Skin epidermis (tissue), 12 donors: ENCODE measurements at regions not wholly inside any gene's neighbourhood (a gene's known extent, or its start where the extent isn't known, plus 50 kb on each side); places are given as distances from the start of the nearest gene placed in this dataset.
"Not testable (repeated sequence)": the region's sequence is repeated elsewhere in the genome, so short reads cannot be mapped to it uniquely, and the experiment has no call there.

Source experiments
- H3K27ac ChIP-seq, 21 experiments: fragments of 200-600 bp; sonication (generic) in 11 of 21; one replicate each; pipeline ENCODE4 v1.5.0; 2020; ENCODE audit warnings: mild to moderate bottlenecking in 3 of 21, inconsistent platforms in 2 of 21, moderate library complexity in 2 of 21
- H3K4me3 ChIP-seq, 7 experiments: fragments of 200-600 bp; sonication (generic) in 2 of 7; one replicate each; pipeline ENCODE4 v1.5.0; 2020; ENCODE audit warnings: inconsistent platforms in 2 of 7, mild to moderate bottlenecking in 2 of 7, moderate library complexity in 1 of 7

DNA sequence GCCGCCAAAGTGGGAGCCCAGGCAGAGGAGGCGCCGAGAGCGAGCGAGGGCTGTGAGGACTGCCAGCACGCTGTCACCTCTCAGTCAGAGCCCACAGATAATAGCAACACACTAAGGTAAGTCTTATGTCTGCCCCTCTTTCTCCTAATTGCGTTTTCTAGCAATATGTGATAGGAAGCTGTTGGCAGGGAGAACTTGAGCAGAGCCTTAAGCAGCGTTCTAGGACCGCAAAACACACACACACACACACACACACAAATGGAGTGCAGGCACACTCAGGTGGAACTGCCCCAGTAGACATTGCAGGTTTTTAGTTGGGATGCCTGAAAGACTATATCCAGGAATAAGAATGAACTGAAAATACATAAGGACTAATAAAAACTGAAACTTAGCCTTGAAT is 1188.5 kb downstream of the NXPH1 start:
- Histone ChIP-seq H3K4me3 (no peak overlapping the region), H3K27ac (no peak overlapping the region)

DNA sequence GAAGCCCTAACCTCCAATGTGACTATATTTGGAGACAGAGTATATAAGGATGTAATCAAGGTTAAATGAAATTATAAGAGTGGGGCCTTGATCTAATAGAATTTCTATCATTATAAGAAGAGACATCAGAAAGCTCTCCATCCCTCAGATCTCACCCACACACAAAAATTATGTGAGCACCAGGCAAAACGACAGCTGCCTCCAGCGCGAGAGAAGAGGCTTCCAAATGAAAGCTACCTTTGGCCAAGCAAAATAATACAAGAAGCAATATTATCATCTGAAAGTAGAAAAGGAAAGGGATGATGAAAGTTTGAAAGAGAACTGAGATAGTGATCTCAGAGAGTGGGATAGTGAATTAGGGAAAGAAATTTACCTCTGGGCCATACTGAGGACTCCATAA is 1192.5 kb downstream of the NXPH1 start:
- Histone ChIP-seq H3K27ac (no peak overlapping the region), H3K4me3 (no peak overlapping the region)

DNA sequence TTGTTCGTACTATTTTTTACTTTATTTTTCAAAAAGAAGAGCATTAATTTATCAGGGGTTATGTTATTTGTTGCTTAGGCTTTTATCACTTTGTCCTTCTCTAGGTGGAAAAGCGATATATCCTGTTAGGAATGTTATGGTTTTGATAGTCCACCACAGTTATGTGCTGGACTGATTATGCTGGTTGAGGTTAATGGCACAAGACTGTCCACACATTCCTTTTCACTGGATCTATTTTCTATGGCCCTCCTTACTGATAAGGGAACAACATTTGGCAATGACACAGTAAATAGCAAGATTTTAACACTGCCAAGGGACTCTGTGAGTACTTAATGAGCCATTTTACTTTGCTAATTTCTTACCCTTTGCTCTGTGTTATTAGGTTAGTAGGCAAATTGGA is 1212.3 kb downstream of the NXPH1 start:
- Histone ChIP-seq H3K4me3 (no peak overlapping the region), H3K27ac (no peak overlapping the region)

- Histone ChIP-seq H3K4me3 (no peak overlapping the region), H3K27ac (no peak overlapping the region)
Observed at GRCh38 chr7:9657257-9657656, 1223.8 kb downstream of the NXPH1 start.

GRCh38 chr7:9671979-9672917 is 1238.8 kb downstream of the NXPH1 start:
- Histone ChIP-seq H3K27ac (no peak overlapping the region), H3K4me3 (no peak overlapping the region)

DNA sequence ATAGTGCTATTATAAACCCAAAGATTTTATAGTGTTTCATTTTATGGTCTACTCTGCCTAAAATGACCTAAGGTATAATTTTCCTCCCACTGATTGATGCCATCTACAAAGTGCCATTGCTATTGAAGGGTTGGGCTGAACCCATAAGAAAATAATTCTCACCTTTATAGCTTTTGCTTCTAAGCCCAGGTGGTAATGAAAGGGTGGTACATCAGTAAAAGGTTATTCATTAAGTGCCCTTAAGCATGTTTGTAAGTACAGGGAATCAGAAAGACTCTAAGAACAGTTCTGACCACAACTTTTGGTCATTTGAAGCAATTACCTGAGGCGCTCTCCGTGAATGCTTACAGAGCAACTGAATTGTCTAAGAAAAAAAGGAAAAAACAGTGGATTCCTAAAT is 1247.3 kb downstream of the NXPH1 start:
- H3K27ac ChIP-seq, result no peak overlapping the region

GRCh38 chr7:9681284-9681683 is 1247.9 kb downstream of the NXPH1 start:
- H3K27ac ChIP-seq, result no peak overlapping the region
- no peak overlapping the region for H3K4me3 ChIP-seq

More for the DNA sequence above, 1247.3 kb downstream of the NXPH1 start:
- no peak overlapping the region for H3K4me3 ChIP-seq

GRCh38 chr7:9691286-9691685 is 1257.9 kb downstream of the NXPH1 start:
- no peak overlapping the region for H3K27ac ChIP-seq
- H3K4me3 ChIP-seq, result no peak overlapping the region

GRCh38 chr7:9698375-9698774 is 1265.0 kb downstream of the NXPH1 start:
- Histone ChIP-seq H3K27ac (no peak overlapping the region), H3K4me3 (no peak overlapping the region)

- no peak overlapping the region for H3K4me3 ChIP-seq
- no peak overlapping the region for H3K27ac ChIP-seq
Observed at GRCh38 chr7:9709216-9709615, 1264.5 kb upstream of the PHF14 start.

DNA sequence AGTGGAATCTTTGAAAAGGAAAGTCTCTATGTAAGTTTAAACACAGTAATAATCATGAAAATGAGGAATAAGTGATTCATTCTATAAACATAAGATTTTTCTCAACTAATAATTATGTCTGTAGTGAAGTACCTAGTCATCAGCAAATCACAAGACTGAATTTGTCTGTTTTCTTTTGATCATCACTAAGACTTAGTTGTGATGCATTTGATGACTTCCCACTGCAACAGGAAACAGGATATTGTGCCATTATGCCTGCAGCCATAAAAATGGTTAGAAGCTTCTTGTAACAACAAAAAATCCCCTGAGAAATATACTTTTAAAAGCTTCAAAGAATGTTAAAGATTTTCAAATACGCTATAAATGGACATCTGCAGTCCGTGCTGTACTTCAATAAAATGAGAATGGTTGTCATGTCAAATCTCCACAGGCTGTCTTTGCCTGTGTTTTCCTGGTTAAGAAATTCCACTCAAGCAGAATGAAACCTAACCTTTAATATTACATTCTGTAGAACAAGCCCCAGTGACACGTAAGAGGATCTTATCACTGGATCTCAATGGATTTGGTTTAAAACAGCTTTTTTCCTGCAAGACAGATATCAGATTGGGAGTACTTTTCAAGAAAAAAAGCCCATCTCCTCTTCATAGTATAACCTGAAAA is 1262.3 kb upstream of the PHF14 start:
- Histone ChIP-seq H3K27ac (no peak overlapping the region), H3K4me3 (no peak overlapping the region)

DNA sequence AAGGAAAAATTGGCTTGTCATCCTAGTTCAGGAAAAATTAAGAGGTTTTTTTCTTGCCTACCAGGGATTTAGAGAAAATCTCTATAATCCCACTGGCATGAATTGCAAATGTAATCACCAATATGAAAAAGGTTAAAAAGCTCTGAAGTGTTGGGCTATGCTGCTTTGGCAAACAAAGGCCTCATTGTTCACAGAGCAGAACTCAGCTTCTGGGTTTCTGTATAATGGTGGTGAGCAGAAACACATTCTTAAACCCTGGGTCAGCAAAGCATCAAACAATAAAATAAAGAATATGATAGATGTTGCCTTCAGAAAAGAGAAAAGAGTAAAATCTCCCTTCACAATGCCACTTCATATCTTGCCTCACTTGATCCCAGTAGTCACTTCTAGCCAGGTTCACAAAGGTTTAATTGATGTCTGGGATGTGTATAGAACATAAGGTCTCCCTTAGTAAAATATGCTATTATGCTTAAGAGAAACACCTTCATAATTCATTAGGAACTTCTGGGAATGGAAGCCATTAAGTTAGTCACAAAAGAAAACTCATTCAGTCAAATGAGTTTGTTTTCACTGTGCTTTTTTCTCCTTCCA is 1255.5 kb upstream of the PHF14 start:
- H3K27ac ChIP-seq, result no peak overlapping the region

DNA sequence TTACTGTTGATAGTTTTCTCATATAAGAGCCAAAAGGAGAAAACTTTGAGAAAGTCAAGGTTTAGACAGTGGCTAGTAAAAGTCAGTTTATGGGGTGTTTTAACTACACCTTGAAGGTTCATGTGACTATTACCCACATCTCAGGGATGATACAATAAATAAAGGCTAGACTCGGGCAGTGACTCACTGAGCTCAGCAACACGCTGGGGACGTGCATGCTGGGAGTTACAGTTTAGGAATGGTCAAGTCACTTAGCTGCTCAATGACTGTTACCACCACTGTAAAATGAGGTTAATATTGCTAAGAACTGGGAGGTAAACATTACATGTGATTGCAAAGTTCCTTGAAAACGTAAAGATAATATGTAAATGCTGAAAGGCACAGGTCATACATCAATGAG is 1254.4 kb upstream of the PHF14 start:
- no peak overlapping the region for H3K27ac ChIP-seq
- no peak overlapping the region for H3K4me3 ChIP-seq

More for the DNA sequence above, 1255.5 kb upstream of the PHF14 start:
- no peak overlapping the region for H3K4me3 ChIP-seq

GRCh38 chr7:9719721-9720120 is 1254.0 kb upstream of the PHF14 start:
- no peak overlapping the region for H3K4me3 ChIP-seq
- H3K27ac ChIP-seq, result no peak overlapping the region

DNA sequence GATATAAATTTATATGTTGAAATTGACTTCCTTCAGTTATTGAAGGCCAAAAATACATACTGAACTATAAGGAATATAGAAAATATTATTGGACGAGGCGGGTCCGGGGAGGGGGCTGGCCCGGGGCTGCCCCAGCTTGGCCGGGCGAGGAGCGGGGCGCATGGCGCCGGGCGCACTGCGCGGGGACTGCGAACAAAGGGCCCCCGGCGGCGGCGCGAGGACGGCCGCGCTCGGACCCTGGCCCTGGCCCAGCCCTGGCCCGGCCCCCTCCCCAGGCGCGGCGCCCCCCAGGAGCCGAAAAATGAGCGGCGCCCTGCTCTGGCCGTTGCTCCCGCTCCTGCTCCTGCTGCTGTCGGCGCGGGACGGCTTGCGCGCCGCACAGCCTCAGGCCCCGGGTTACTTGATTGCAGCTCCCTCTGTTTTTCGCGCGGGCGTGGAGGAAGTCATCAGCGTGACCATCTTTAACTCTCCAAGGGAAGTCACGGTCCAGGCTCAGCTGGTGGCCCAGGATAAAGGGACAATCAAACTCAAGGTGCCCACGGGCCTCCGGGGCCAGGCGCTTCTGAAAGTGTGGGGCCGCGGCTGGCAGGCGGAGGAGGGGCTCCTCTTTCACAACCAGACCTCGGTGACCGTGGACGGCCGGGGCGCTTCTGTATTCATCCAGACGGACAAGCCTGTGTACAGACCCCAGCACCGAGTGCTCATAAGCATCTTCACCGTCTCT is 1247.6 kb upstream of the PHF14 start:
- H3K4me3 ChIP-seq, H3K27ac ChIP-seq: not testable (repeated sequence)

DNA sequence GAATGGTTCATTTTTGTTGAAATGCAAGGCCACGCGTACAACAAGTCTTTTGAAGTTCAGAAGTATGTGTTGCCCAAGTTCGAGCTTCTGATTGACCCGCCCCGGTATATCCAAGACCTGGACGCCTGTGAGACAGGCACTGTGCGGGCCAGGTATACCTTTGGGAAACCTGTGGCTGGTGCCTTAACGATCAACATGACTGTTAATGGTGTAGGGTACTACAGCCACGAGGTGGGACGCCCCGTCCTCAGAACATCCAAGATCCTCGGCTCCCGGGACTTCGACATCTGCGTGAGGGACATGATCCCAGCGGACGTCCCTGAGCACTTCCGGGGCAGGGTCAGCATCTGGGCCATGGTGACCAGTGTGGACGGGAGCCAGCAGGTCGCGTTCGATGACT is 1246.9 kb upstream of the PHF14 start:
- not testable (repeated sequence) for H3K4me3 ChIP-seq, H3K27ac ChIP-seq

GRCh38 chr7:9727467-9727869 is 1246.2 kb upstream of the PHF14 start:
- not testable (repeated sequence) for H3K27ac ChIP-seq, H3K4me3 ChIP-seq

GRCh38 chr7:9728014-9728657 is 1245.5 kb upstream of the PHF14 start:
- not testable (repeated sequence) for H3K27ac ChIP-seq, H3K4me3 ChIP-seq

GRCh38 chr7:9752033-9752432 is 1221.6 kb upstream of the PHF14 start:
- Histone ChIP-seq H3K4me3 (no peak overlapping the region), H3K27ac (no peak overlapping the region)

GRCh38 chr7:9761224-9761623 is 1212.4 kb upstream of the PHF14 start:
- no peak overlapping the region for H3K27ac ChIP-seq

More at GRCh38 chr7:9761224-9761623, 1212.4 kb upstream of the PHF14 start:
- no peak overlapping the region for H3K4me3 ChIP-seq
